GM10266 (cell line): ENCODE measurements at regions not wholly inside any gene's neighbourhood (a gene's known extent, or its start where the extent isn't known, plus 50 kb on each side); places are given as distances from the start of the nearest gene placed in this dataset.

ENCODE experiments used
- DNase-seq: peaks from one replicate; pipeline ENCODE4 v3.0.0; 2012; ENCODE audit errors: extremely low spot score
- TF ChIP-seq, protein P1 (sequence below): IDR thresholded peaks from 2 replicates; pipeline ENCODE4 v1.5.1; 2012; ENCODE audit warnings: mild to moderate bottlenecking, low read depth; ENCODE audit not compliant: control insufficient read depth, insufficient read depth; ENCODE audit errors: missing control alignments

DNA sequence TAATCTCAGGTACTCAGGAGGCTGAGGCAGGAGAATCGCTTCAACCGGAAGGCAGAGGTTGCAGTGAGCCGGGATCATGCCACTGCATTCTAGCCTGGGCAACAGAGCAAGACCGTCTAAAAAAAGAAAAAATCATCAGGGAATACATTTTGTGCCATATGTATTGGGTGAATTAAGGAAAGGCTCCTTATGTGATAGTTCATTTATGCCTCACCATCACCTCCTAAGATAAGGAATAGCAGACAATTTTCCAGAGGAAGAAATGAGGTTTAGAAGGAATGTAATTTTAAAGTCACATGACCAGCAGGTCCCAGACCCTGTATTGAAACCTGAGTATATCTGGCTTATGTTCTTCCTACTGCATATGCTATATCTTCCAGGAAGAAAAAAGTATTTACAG is 93.9 kb upstream of the FOXC1 start:
- TF ChIP-seq, protein P1, sequence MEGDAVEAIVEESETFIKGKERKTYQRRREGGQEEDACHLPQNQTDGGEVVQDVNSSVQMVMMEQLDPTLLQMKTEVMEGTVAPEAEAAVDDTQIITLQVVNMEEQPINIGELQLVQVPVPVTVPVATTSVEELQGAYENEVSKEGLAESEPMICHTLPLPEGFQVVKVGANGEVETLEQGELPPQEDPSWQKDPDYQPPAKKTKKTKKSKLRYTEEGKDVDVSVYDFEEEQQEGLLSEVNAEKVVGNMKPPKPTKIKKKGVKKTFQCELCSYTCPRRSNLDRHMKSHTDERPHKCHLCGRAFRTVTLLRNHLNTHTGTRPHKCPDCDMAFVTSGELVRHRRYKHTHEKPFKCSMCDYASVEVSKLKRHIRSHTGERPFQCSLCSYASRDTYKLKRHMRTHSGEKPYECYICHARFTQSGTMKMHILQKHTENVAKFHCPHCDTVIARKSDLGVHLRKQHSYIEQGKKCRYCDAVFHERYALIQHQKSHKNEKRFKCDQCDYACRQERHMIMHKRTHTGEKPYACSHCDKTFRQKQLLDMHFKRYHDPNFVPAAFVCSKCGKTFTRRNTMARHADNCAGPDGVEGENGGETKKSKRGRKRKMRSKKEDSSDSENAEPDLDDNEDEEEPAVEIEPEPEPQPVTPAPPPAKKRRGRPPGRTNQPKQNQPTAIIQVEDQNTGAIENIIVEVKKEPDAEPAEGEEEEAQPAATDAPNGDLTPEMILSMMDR, result no peak
- DNase-seq, result no peak

DNA sequence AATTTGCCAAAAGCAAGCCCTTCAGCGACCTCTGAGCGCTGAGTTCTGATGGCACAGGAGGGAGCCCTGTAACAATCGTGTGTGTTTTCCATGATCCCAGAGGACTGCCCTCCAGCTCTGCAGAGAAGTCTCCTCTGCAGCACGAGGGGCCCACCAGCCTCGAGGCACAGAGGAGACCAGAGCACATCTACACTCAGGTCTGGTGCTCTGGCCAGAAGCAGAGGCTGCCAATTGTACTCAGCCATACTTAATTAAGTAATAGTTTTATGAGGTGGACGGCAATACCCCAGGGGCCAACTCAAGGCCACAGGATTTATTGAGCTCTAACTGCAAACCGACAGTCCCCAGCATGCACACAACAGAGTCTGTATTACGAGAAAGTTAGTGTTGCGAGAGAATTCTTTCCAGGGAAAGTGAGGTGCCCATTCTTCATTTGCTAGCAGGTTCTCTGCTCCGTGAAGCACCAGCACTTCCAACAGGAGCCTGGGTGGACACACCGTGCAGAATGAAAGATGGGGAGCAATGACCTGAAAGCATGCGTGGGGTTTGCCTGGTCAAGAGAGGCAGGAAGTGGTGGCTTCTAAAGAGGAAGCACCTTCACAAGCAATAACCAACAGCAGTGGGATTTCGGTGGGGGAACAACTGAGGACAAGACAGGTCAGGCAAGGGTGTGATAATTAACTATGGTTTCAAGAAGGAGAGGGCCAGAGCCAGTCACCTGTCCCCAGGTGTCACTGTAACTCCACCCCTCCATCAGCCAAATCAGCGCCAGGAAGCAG is 92.8 kb upstream of the FOXC1 start:
- no peak for DNase-seq
- TF ChIP-seq, protein P1, result no peak

DNA sequence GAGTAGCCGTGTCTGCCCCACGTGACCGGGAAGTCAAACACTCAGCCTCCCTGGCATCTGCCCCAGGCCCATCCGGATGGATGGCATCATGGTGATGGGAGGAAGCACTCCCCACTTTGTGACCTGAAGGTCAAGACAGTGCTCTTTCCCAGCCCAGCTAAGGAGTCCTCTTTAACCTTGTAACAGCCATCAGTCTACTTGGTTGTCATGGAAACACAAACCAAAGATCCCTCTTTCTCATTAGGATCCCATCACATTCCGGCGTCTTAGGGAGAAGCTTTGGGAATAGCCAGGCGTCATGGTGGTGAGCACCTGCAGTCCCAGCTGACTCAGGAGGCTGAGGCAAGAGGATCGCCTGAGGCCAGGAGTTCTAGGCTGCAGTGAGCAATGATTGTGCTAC is 90.9 kb upstream of the FOXC1 start:
- TF ChIP-seq, protein P1, result no peak
- no peak for DNase-seq

DNA sequence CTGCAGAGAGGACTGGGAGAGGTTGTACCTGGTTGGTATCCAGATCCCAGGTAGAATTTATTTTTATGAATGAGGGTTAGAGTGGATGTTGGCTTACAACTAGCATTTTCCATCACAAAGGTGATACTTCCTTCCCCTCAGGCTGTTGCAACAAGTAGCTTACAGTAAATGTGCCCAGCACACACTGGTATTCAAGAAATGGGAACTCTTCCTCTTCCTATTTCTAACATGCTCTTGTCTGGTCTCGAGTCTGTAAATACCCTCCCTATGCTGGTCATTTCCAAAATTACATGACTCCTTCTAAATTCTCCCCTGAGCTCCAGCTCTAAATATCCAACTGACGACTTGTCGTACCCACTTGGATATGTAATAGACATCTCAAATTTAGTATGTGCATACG is 90.1 kb upstream of the FOXC1 start:
- no peak for DNase-seq

DNA sequence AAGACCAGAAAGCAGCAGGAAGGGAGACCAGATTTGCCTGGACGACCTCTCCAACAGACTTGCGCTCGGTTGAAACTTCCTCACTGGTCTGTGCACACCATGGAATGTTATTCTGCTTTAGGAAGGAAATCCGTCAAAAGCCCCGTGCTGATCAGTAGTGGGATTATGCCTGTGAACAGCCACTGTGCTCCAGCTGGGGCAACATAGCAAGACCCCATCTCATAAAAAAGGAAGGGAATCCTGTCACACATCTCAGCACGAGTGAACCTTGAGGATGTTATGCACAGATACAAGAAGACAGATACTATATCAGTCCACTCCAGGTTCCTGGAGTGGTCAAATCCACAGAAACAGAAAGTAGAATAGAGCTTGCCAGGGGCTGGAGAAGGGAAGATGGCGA is 86.9 kb upstream of the FOXC1 start:
- DNase-seq, result no peak

More for the DNA sequence above, 90.1 kb upstream of the FOXC1 start:
- TF ChIP-seq, protein P1, result no peak

DNA sequence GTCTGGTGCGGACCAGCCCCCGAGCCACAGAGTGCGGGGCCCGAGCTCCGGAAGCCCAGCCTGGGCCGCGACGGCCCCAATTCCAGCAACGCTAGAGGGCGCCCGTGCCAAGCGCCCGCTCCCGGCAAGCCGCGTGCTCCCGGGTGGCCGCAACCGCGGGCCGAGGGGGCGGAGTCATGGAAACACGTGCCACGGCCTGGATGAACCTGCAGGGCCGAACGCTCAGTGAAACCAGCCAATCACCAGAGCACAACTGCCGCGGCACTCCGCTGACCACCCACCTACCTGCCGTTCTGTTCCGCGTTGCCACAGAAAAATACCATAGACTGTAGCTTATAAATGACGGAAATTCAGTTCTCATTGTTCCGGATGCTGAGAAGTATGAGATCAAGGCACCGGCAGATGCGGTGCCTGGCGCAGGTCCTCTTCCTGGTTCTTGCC is 85.7 kb upstream of the FOXC1 start:
- TF ChIP-seq, protein P1, result peak; percentile 46
- DNase-seq, result no peak

More for the DNA sequence above, 86.9 kb upstream of the FOXC1 start:
- TF ChIP-seq, protein P1, result no peak

DNA sequence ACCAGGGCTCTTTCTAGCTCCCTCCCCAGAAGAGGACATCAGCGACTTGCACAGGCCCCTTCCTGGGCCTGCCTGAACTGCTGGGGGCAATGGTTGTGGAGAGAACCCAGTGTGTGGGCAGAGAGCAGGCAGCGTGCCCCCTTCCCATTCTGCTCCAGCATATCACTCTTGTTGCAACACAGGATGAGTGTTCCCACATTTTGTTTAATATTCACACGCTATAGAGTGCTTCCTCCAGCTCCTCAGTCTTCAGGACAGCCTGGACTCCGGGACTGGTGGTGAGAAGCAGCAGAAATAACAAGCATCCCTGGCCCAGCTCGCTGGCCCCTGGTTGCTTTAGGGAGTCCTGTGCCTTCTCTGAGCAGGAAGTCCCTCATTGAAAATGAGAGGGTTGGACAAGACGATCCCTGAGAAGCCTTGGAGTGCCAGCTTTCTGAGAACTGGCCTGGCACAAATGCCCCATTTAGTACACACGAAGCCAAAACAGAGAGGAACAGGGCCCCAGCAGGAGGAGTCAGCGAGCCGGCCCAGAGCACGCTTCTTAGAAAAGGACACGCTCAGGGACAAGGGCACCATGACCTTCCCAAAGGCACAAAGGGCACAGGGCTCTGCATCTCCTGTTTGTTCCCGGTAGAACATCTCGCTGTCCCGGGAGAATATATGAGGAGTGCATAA is 84.2 kb upstream of the FOXC1 start:
- TF ChIP-seq, protein P1, result no peak
- no peak for DNase-seq
